SK-N-SH (cell line): ENCODE measurements at regions not wholly inside any gene's neighbourhood (a gene's known extent, or its start where the extent isn't known, plus 50 kb on each side); places are given as distances from the start of the nearest gene placed in this dataset.
A peak's percentile ranks its signal among the peaks of the same experiment; 100 is the strongest.

Experiments used
- CTCF ChIA-PET: fragments of 300-600, 350-600 bp; formaldehyde crosslinking; extraction: SDS; loops from one replicate; lab custom pipeline; 2021; lab: Yijun Ruan, JAX
- POLR2A ChIA-PET: fragments of 350-600 bp; sonication (Branson Sonifier 250); formaldehyde crosslinking; extraction: SDS; loops from one replicate; lab custom pipeline; 2020; ENCODE audit warnings: antibody characterized with exemption, inconsistent platforms; lab: Yijun Ruan, JAX
- DNase-seq: peaks from one replicate; pipeline ENCODE4 v3.0.0; 2012
- H2AFZ ChIP-seq: fragments of 200-600 bp; sonication (generic); 2 replicates; pipeline ENCODE4 v1.8.1; 2016; ENCODE audit warnings: antibody characterized with exemption, mild to moderate bottlenecking, low read depth
- H3F3A ChIP-seq: fragments of 200-600 bp; sonication (generic); replicated peaks from 2 replicates; pipeline ENCODE3; 2016; ENCODE audit warnings: antibody characterized with exemption, mild to moderate bottlenecking; ENCODE audit not compliant: insufficient read depth
- H3K27ac ChIP-seq, 2 experiments: fragments of 200-500 bp in 1 of 2; fragments of 200-600 bp in 1 of 2; sonication (Bioruptor generic) in 1 of 2; sonication (generic), shearing (Covaris generic) in 1 of 2; 2 replicates each; pipeline versions ENCODE4 v1.5.1 to v1.6.1; 2014 to 2016; ENCODE audit warnings: low read depth in 2 of 2, inconsistent platforms in 1 of 2, low read length in 1 of 2, mild to moderate bottlenecking in 1 of 2, mixed read lengths in 1 of 2
- H3K27me3 ChIP-seq: fragments of 200-600 bp; sonication (generic), shearing (Covaris generic); 2 replicates; pipeline ENCODE4 v1.6.1; 2016; ENCODE audit warnings: mixed run types; ENCODE audit not compliant: insufficient read depth
- H3K36me3 ChIP-seq, 2 experiments: fragments of 200-500 bp in 1 of 2; fragments of 200-600 bp in 1 of 2; sonication (Bioruptor generic) in 1 of 2; sonication (generic) in 1 of 2; replicated peaks in 1 of 2; 2 replicates each; pipeline versions ENCODE3 to v1.5.1; 2014 to 2016; ENCODE audit warnings: low read length in 1 of 2, mild to moderate bottlenecking in 1 of 2; ENCODE audit not compliant: insufficient read depth in 2 of 2, control insufficient read depth in 1 of 2
- H3K4me1 ChIP-seq, 2 experiments: fragments of 200-500 bp in 1 of 2; fragments of 200-600 bp in 1 of 2; sonication (Bioruptor generic) in 1 of 2; sonication (generic), shearing (Covaris generic) in 1 of 2; 2 replicates each; pipeline versions ENCODE4 v1.5.1 to v1.6.1; 2014 to 2016; ENCODE audit warnings: low read depth in 1 of 2, low read length in 1 of 2, mixed run types in 1 of 2; ENCODE audit not compliant: insufficient read depth in 2 of 2, control insufficient read depth in 1 of 2
- H3K4me2 ChIP-seq: fragments of 200-600 bp; sonication (generic), shearing (Covaris generic); 2 replicates; pipeline ENCODE4 v1.6.1; 2017; ENCODE audit warnings: mixed run types
- H3K4me3 ChIP-seq, 2 experiments: fragments of 200-500 bp in 1 of 2; fragments of 200-600 bp in 1 of 2; sonication (Bioruptor generic) in 1 of 2; sonication (generic), shearing (Covaris generic) in 1 of 2; 2 replicates each; pipeline versions ENCODE4 v1.5.1 to v1.8.1; 2014 to 2016; ENCODE audit warnings: low read depth in 2 of 2, inconsistent platforms in 1 of 2, low read length in 1 of 2, mild to moderate bottlenecking in 1 of 2, mixed read lengths in 1 of 2, moderate library complexity in 1 of 2
- H3K79me2 ChIP-seq: fragments of 200-600 bp; sonication (generic); 2 replicates; pipeline ENCODE4 v1.8.1; 2017; ENCODE audit warnings: mild to moderate bottlenecking; ENCODE audit not compliant: insufficient read depth
- H3K9ac ChIP-seq: fragments of 200-600 bp; sonication (generic); 2 replicates; pipeline ENCODE4 v1.6.1; 2017; ENCODE audit warnings: mixed run types
- H3K9me2 ChIP-seq: fragments of 200-600 bp; sonication (generic); 2 replicates; pipeline ENCODE4 v1.6.1; 2017; ENCODE audit warnings: mixed run types
- H3K9me3 ChIP-seq: fragments of 200-600 bp; sonication (generic); 2 replicates; pipeline ENCODE4 v1.6.1; 2017; ENCODE audit warnings: mixed run types, mild to moderate bottlenecking, moderate library complexity
- H4K20me1 ChIP-seq: fragments of 200-600 bp; sonication (generic); 2 replicates; pipeline ENCODE4 v1.6.1; 2017; ENCODE audit warnings: mild to moderate bottlenecking, mixed run types; ENCODE audit not compliant: insufficient read depth
- EZH2phosphoT487 ChIP-seq: fragments of 200-600 bp; sonication (generic); IDR thresholded peaks from 2 replicates; pipeline ENCODE4 v1.6.1; 2017; ENCODE audit warnings: low read depth, mixed run types, mild to moderate bottlenecking, antibody characterized with exemption, moderate library complexity, borderline replicate concordance
- MAX ChIP-seq: IDR thresholded peaks from 2 replicates; pipeline ENCODE4 v1.4.0; 2012; ENCODE audit warnings: low read depth
- NFIC ChIP-seq: IDR thresholded peaks from 2 replicates; pipeline ENCODE4 v1.4.0; 2012; ENCODE audit warnings: borderline replicate concordance
- NRF1 ChIP-seq: IDR thresholded peaks from 2 replicates; pipeline ENCODE4 v1.6.1; 2012; ENCODE audit warnings: low read depth, mild to moderate bottlenecking, low read length
- REST ChIP-seq: IDR thresholded peaks from 2 replicates; pipeline ENCODE4 v1.6.1; 2012; ENCODE audit warnings: mild to moderate bottlenecking, low read depth, low read length, moderate library complexity
- ZBTB33 ChIP-seq: IDR thresholded peaks from 2 replicates; pipeline ENCODE4 v1.4.0; 2012; ENCODE audit warnings: low read depth, borderline replicate concordance
- WGBS: methylation state at CpG from one replicate; pipeline ENCODE4 v1.1.6; 2017; ENCODE audit warnings: low lambda C conversion rate; 5-methylcytosine and 5-hydroxymethylcytosine counted together

GRCh38 chr9:18274693-18275092 lies 199.3 kb upstream of the ADAMTSL1 start:
- no peaks in the 10 kb centered on the region; a peak in 1 of 4 replicates for H3K4me1 ChIP-seq
- CTCF ChIA-PET: interaction anchor here (0.7 to 1.2 kb wide), 3 partner anchors 12 to 755 kb away, joined by 3 to 5 read pairs (median 4); no protein-coding TSS in a partner anchor
- DNase-seq: no peak

GRCh38 chr9:18275313-18275990 lies 198.5 kb upstream of the ADAMTSL1 start:
- 59% methylated on average over 3 of the region's 3 CpGs for WGBS
- Histone ChIP-seq H4K20me1 (no peaks in the 10 kb centered on the region), H3K4me3 (no peak overlapping the region), H3K27me3 (no peaks in the 10 kb centered on the region), H3K36me3 (no peaks in the 10 kb centered on the region), H3K27ac (peak overlapping the region in 1 of 2 experiments; percentile 51; a peak in 1 of 4 replicates), H2AFZ (no peak overlapping the region), H3F3A (peaks cover 9% of the 10 kb centered on the region), H3K79me2 (no peaks in the 10 kb centered on the region), H3K4me2 (no peak overlapping the region), H3K9me3 (peaks cover 12% of the 10 kb centered on the region; the same call in 1 of the 2 replicates), H3K4me1 (no peaks in the 10 kb centered on the region; a peak in 1 of 4 replicates), H3K9me2 (no peaks in the 10 kb centered on the region), H3K9ac (no peak overlapping the region)
- POLR2A ChIA-PET: no interaction called here
- no peak for TF ChIP-seq EZH2phosphoT487
- no peak for TF ChIP-seq MAX
- no peak for TF ChIP-seq ZBTB33
- DNase-seq: no peak
- CTCF ChIA-PET: interaction anchor here (0.7 to 1.2 kb wide), 2 partner anchors 443 to 754 kb away, joined by 4 to 5 read pairs; no protein-coding TSS in a partner anchor

More at GRCh38 chr9:18274693-18275092, 199.3 kb upstream of the ADAMTSL1 start:
- peak overlapping the region in 1 of 2 experiments; percentile 51; a peak in 1 of 4 replicates for H3K27ac ChIP-seq
- 2% methylated on average over 1 of the region's 1 CpG for WGBS
- TF ChIP-seq REST (no peak), NRF1 (no peak), NFIC (peak; percentile 61; the same call in 1 of the 2 replicates)
- peaks cover 12% of the 10 kb centered on the region; the same call in 1 of the 2 replicates for H3K9me3 ChIP-seq
- POLR2A ChIA-PET: no interaction called here
- H3F3A ChIP-seq: peaks cover 13% of the 10 kb centered on the region
- no peaks in the 10 kb centered on the region for H3K9me2 ChIP-seq
- H2AFZ ChIP-seq: 0 out of 2 replicates have a peak overlapping the region, but pooled peaks have one; percentile 38
- H3K4me3 ChIP-seq: no peak overlapping the region
- no peaks in the 10 kb centered on the region for H3K27me3 ChIP-seq
- H3K36me3 ChIP-seq: no peaks in the 10 kb centered on the region
- H3K9ac ChIP-seq: no peak overlapping the region
- no peaks in the 10 kb centered on the region for H3K79me2 ChIP-seq
- H4K20me1 ChIP-seq: no peaks in the 10 kb centered on the region
- no peak overlapping the region for H3K4me2 ChIP-seq
